ENCODE measurements at regions not wholly inside any gene's neighbourhood (a gene's known extent, or its start where the extent isn't known, plus 50 kb on each side); places are given as distances from the start of the nearest gene placed in this dataset.

- no peak for TF ChIP-seq CTCF (IDR thresholded peaks at IDR 0.05)
- TF ChIP-seq REST (IDR thresholded peaks at IDR 0.05; ENCODE audit: insufficient read depth in 1 of 2, low read depth in 2 of 2, low read length in 1 of 2) = no peak
- no peak for TF ChIP-seq POLR2AphosphoS5 (IDR thresholded peaks at IDR 0.05; ENCODE audit: low read depth, low read length)
Observed at GRCh38 chr15:99502661-99503060, 63.1 kb upstream of the MEF2A start.
